Esophagus squamous epithelium (tissue), 4 donors: ENCODE measurements at regions not wholly inside any gene's neighbourhood (a gene's known extent, or its start where the extent isn't known, plus 50 kb on each side); places are given as distances from the start of the nearest gene placed in this dataset.

Source experiments
- CTCF ChIP-seq, 6 experiments: fragments of 450-650 bp in 4 of 6; fragments of 200-600 bp in 2 of 6; sonication (generic) in 2 of 6; IDR thresholded peaks; one replicate each; pipeline ENCODE4 v1.5.1; 2016 to 2019; ENCODE audit warnings: antibody characterized with exemption in 6 of 6, mild to moderate bottlenecking in 4 of 6, moderate library complexity in 4 of 6
- POLR2A ChIP-seq, 4 donors: fragments of 450-650 bp; IDR thresholded peaks; one replicate each; pipeline ENCODE4 v1.6.1; 2017; ENCODE audit warnings: antibody characterized with exemption in 4 of 4, mild to moderate bottlenecking in 4 of 4, moderate library complexity in 3 of 4

DNA sequence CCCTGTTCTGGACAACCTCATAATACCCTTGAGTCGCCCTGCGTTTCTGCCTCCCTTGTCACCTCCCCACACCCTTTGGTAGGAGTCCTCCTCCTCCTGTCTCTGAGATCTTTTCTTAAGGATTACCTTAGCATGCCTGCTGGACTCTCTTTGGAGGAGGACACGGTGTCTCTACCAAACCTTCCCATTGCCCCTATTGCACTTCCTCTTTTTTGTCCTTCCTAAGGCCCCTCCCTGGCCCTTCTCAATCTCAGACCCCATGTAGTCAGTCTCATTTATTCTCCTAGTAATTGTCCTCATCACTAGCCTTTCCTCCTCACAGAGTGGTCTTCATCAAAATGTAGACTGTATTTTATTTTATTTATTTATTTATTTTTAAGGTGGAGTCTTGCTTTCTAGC is 335.0 kb upstream of the SFRP2 start:
- TF ChIP-seq CTCF (IDR thresholded peaks at IDR 0.05) = no peak
- TF ChIP-seq POLR2A (IDR thresholded peaks at IDR 0.05) = no peak
